GM21423 (cell line): ENCODE measurements at regions not wholly inside any gene's neighbourhood (a gene's known extent, or its start where the extent isn't known, plus 50 kb on each side); places are given as distances from the start of the nearest gene placed in this dataset.

Experiments
- ATAC-seq: cut with Tn5 transposase; IDR thresholded peaks from one replicate; pipeline ENCODE4 v1.9.1; 2021; ENCODE audit warnings: mild to moderate bottlenecking, moderate library complexity; ENCODE audit not compliant: unreplicated experiment

DNA sequence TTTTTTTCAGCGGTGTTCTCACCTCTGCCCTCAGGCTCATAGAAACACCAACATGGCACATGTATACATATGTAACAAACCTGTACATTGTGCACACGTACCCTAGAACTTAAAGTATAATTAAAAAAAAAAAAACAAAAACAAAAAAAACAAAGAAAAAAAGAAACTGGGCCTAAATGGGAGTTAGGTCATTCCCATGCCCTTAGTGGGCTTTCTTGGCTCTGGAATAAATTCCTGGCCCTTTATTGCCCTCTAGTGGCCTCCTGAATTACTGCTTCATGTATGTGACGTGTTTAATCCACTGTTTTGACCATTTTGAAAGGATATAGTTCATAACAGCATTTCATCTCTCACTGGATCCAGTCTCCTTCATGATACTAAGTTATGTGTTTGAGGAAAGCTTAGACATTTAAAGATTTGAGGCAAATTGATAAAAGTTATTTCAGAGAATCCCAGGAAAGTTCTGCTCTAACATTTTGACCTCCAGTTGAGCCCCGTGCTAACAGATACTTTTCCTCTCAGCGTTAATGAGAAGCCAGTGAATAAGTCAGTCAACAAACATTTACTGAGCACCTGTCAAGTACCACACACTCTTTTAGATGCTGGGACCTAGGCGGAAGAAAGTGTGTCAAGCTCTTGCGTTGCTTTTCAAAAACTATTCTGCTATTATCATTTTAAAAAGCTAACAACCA is 54.7 kb upstream of the SYPL1 start:
- ATAC-seq = no peak

GRCh38 chr7:106165337-106165736 is 53.2 kb upstream of the SYPL1 start:
- no peak for ATAC-seq

DNA sequence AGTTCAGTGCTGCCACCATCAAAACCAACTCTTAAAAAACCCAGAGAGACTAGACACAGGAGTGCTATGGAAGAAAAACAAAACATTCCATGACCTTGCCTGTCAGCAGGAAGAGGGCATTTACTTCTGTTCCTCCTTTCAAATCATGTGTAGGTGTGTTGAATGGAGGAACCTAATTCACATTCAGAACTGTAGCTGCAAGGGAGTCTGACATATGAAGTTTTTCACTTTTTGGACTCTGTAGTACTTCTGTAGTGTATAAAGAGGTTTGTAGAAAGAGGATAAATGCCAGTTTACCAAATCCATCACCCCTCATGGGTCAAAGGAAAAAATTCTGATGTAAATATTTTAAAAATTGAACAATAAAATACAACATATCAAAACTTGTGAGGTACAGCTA is 51.1 kb upstream of the SYPL1 start:
- ATAC-seq = no peak
